ENCODE measurements at regions not wholly inside any gene's neighbourhood (a gene's known extent, or its start where the extent isn't known, plus 50 kb on each side); places are given as distances from the start of the nearest gene placed in this dataset.

DNA sequence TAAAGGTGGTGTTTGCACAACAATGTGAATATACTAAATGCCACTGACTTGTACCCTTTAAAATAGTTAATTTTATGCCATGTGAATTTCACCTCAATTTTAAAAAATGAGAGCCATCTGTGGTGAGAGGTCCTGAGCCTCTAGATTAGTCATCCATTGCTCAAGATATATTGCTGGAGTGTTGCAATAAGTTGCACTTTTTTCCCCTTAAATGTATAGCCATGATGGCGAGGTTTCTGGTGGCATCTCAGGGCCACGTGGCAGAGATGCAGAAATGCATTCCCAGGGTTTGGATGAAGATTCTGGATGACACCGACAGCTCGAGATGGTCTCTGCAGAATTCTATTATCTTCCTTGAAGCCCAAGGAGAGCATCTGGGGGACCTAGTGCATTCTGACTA is 153.7 kb downstream of the AACS start:
- Histone ChIP-seq H3K27ac (ENCODE audit: low read depth in 1 of 2, low read length in 1 of 2) (no peak overlapping the region), H3K9me3 (ENCODE audit: control insufficient read depth in 2 of 2, insufficient read depth in 1 of 2, low read length in 1 of 2) (no peaks in the 10 kb centered on the region), H3K27me3 (ENCODE audit: control insufficient read depth in 2 of 2, insufficient read depth in 1 of 2, low read length in 1 of 2) (peaks cover 2 to 4% of the 10 kb centered on the region in 2 donors), H3K4me3 (ENCODE audit: low read length in 2 of 2) (no peak overlapping the region), H3K4me1 (ENCODE audit: control insufficient read depth in 2 of 2, insufficient read depth in 2 of 2, low read length in 2 of 2) (no peaks in the 10 kb centered on the region), H3K36me3 (ENCODE audit: control insufficient read depth in 2 of 2, insufficient read depth in 2 of 2, low read length in 1 of 2) (no peaks in the 10 kb centered on the region)
- WGBS: 84% methylated on average over 4 of the region's 4 CpGs
- no peak for DNase-seq (ENCODE audit: low read depth in 6 of 9, low spot score in 9 of 9)

DNA sequence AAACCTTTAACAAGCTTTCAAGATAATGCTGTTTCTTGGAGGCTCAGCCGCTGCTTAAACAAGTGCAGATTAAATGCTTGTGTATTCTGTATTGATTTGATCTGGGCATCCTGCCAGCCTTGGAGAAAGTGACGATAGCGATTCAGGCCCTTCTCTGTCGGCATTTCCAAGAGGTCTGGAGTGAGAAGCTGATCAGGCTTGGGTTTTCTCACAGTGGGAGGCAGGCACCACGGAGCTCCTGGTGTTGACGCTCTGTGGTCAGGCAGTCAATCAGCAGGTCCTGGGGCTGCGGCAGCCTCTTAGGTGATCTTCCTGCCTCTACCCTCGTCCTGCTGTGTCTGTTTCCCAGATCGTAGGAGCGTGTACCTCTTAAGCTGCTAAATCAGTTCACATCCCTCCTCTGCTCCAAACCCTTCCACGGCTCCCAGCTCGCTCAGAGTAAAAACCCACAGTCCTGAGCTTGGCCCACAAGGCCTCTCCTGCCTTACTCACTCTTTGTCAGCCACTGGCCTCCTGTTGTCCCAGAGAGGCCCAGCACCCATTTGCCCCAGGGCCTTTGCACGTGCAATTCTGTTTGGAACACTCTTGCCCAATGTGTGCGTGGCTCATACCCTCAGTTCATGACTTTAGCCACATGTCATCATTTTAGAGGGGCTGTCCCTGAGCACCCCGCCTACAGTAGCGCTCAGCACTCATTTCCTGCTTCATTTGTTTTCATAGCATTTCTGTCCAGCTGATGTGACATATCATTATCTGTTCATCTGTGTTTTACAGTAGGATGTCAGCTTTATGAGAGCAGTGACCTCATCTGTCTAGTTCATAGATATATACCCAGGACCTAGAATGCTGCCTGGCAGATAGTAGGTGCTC is 155.4 kb downstream of the AACS start:
- Histone ChIP-seq H3K36me3 (ENCODE audit: control insufficient read depth in 2 of 2, insufficient read depth in 2 of 2, low read length in 1 of 2) (no peaks in the 10 kb centered on the region), H3K9me3 (ENCODE audit: control insufficient read depth in 2 of 2, insufficient read depth in 1 of 2, low read length in 1 of 2) (no peaks in the 10 kb centered on the region), H3K27ac (ENCODE audit: low read depth in 1 of 2, low read length in 1 of 2) (no peak overlapping the region), H3K27me3 (ENCODE audit: control insufficient read depth in 2 of 2, insufficient read depth in 1 of 2, low read length in 1 of 2) (peaks cover 2 to 4% of the 10 kb centered on the region in 2 donors), H3K4me1 (ENCODE audit: control insufficient read depth in 2 of 2, insufficient read depth in 2 of 2, low read length in 2 of 2) (no peaks in the 10 kb centered on the region), H3K4me3 (ENCODE audit: low read length in 2 of 2) (no peak overlapping the region)
- DNase-seq (ENCODE audit: low read depth in 6 of 9, low spot score in 9 of 9): no peak
- 87% methylated on average over 16 of the region's 16 CpGs for WGBS

DNA sequence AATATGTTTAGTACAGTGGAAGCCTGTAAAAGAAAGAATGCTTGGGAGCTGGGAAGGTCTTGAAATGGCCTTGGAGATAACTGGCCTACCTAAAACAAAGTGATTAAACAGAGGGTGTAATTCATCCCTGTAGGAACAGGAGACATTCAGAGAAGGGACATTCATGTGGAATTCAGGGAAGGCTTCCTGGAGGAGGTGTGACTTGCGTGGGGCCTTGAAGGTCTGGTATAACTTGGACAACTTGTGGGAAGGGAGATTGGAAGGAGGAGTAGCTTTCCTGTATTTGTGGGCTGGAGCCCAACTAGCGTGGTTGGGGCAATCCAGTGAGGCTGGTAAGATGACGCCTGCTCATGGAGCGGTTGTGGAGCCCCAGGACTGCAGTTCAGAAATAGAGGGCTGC is 156.4 kb downstream of the AACS start:
- no peaks in the 10 kb centered on the region for H3K36me3 ChIP-seq (ENCODE audit: control insufficient read depth in 2 of 2, insufficient read depth in 2 of 2, low read length in 1 of 2)
- H3K9me3 ChIP-seq (ENCODE audit: control insufficient read depth in 2 of 2, insufficient read depth in 1 of 2, low read length in 1 of 2): no peaks in the 10 kb centered on the region
- no peaks in the 10 kb centered on the region for H3K4me1 ChIP-seq (ENCODE audit: control insufficient read depth in 2 of 2, insufficient read depth in 2 of 2, low read length in 2 of 2)
- H3K4me3 ChIP-seq (ENCODE audit: low read length in 2 of 2): no peak overlapping the region
- 92% methylated on average over 4 of the region's 4 CpGs for WGBS
- no peak for DNase-seq (ENCODE audit: low read depth in 6 of 9, low spot score in 9 of 9)
- peaks cover 2 to 4% of the 10 kb centered on the region in 2 donors for H3K27me3 ChIP-seq (ENCODE audit: control insufficient read depth in 2 of 2, insufficient read depth in 1 of 2, low read length in 1 of 2)
- H3K27ac ChIP-seq (ENCODE audit: low read depth in 1 of 2, low read length in 1 of 2): no peak overlapping the region

DNA sequence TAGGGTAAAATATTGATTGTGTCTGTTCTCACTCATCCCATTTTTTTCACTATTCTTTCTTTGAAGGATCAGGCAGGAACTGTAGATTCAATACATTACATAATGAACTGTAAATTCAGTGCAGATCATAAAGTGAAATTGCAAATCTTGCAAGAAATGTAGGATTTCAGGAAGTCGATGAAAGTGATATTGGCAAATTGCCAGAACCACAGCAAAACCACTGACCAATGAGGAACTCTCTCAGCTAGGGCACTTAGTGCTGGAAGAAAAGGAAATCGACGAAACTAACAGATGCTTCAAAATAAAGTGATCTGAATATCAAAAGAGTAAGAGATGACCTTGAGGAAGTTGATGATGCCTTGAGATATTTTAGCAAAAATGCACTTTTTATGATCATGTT is 157.6 kb downstream of the AACS start:
- H3K27ac ChIP-seq (ENCODE audit: low read depth in 1 of 2, low read length in 1 of 2): no peak overlapping the region
- no peak overlapping the region for H3K4me3 ChIP-seq (ENCODE audit: low read length in 2 of 2)
- no peaks in the 10 kb centered on the region for H3K36me3 ChIP-seq (ENCODE audit: control insufficient read depth in 2 of 2, insufficient read depth in 2 of 2, low read length in 1 of 2)
- H3K27me3 ChIP-seq (ENCODE audit: control insufficient read depth in 2 of 2, insufficient read depth in 1 of 2, low read length in 1 of 2): peaks cover 2 to 4% of the 10 kb centered on the region in 2 donors
- no peaks in the 10 kb centered on the region for H3K9me3 ChIP-seq (ENCODE audit: control insufficient read depth in 2 of 2, insufficient read depth in 1 of 2, low read length in 1 of 2)
- no peaks in the 10 kb centered on the region for H3K4me1 ChIP-seq (ENCODE audit: control insufficient read depth in 2 of 2, insufficient read depth in 2 of 2, low read length in 2 of 2)
- DNase-seq (ENCODE audit: low read depth in 6 of 9, low spot score in 9 of 9): no peak
- 6% methylated on average over 3 of the region's 3 CpGs for WGBS

DNA sequence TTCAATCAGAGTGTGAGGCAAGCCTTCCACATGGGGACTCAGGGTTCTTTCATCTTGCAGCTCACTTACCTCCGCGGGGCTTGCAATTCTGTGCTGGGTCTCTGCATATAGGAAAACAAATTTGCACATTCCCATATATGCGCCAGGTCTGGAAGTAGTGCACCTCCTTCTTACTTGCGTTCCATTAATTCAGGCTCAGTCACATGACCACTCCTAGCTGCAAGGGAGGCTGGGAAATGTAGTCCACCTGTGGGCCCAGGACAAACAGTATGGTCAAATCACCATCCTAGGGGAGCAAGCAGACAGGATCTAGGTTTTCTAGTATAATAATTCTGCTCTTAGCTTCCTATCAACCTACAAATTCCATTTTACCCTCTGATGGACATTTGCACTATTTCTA is 160.4 kb downstream of the AACS start:
- 98% methylated on average over 4 of the region's 4 CpGs for WGBS
- Histone ChIP-seq H3K27ac (ENCODE audit: low read depth in 1 of 2, low read length in 1 of 2) (no peak overlapping the region), H3K4me3 (ENCODE audit: low read length in 2 of 2) (no peak overlapping the region), H3K27me3 (ENCODE audit: control insufficient read depth in 2 of 2, insufficient read depth in 1 of 2, low read length in 1 of 2) (no peaks in the 10 kb centered on the region), H3K36me3 (ENCODE audit: control insufficient read depth in 2 of 2, insufficient read depth in 2 of 2, low read length in 1 of 2) (no peaks in the 10 kb centered on the region), H3K4me1 (ENCODE audit: control insufficient read depth in 2 of 2, insufficient read depth in 2 of 2, low read length in 2 of 2) (no peaks in the 10 kb centered on the region), H3K9me3 (ENCODE audit: control insufficient read depth in 2 of 2, insufficient read depth in 1 of 2, low read length in 1 of 2) (no peaks in the 10 kb centered on the region)
- DNase-seq (ENCODE audit: low read depth in 6 of 9, low spot score in 9 of 9): no peak

DNA sequence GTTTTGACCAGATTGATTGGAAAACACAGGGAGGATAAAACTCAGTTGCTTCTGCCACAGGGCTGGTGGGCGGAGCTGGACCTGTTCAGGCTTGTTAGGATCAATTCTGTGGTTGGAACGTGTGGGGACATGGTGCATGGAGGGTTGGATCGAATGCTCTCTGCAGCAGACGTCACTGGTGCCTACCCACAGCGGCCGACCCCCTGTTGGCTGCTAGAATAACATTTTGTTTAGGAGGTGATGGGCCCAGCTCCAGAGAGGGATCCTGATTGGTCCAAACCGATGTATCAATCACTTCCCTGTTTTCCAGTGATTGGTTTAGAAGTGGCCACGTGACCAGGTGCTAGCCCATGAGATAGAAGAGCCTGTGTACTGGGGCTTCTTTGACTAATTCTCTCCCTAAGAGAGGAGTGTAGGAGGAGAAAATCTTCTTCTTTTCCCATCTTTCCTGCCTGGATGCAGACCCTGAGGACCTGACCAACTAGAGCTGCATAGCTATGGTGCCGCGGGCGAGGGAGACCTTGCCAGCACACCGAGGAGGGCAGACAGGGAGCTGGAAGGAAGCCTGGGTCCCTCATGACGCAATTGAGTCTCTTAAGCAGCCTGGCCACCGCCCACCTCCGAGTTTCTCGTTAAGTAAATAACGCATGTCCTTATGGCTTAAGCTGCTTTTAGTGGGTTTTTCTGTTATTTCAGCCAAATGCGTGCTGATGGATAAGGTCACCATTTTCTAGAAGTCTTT is 163.5 kb downstream of the AACS start:
- DNase-seq (ENCODE audit: low read depth in 6 of 9, low spot score in 9 of 9): no peak
- no peak overlapping the region for H3K27ac ChIP-seq (ENCODE audit: low read depth in 1 of 2, low read length in 1 of 2)
- WGBS: 83% methylated on average over 18 of the region's 18 CpGs
- H3K27me3 ChIP-seq (ENCODE audit: control insufficient read depth in 2 of 2, insufficient read depth in 1 of 2, low read length in 1 of 2): no peaks in the 10 kb centered on the region
- H3K4me3 ChIP-seq (ENCODE audit: low read length in 2 of 2): no peak overlapping the region
- H3K9me3 ChIP-seq (ENCODE audit: control insufficient read depth in 2 of 2, insufficient read depth in 1 of 2, low read length in 1 of 2): no peaks in the 10 kb centered on the region
- no peaks in the 10 kb centered on the region for H3K4me1 ChIP-seq (ENCODE audit: control insufficient read depth in 2 of 2, insufficient read depth in 2 of 2, low read length in 2 of 2)
- H3K36me3 ChIP-seq (ENCODE audit: control insufficient read depth in 2 of 2, insufficient read depth in 2 of 2, low read length in 1 of 2): no peaks in the 10 kb centered on the region

DNA sequence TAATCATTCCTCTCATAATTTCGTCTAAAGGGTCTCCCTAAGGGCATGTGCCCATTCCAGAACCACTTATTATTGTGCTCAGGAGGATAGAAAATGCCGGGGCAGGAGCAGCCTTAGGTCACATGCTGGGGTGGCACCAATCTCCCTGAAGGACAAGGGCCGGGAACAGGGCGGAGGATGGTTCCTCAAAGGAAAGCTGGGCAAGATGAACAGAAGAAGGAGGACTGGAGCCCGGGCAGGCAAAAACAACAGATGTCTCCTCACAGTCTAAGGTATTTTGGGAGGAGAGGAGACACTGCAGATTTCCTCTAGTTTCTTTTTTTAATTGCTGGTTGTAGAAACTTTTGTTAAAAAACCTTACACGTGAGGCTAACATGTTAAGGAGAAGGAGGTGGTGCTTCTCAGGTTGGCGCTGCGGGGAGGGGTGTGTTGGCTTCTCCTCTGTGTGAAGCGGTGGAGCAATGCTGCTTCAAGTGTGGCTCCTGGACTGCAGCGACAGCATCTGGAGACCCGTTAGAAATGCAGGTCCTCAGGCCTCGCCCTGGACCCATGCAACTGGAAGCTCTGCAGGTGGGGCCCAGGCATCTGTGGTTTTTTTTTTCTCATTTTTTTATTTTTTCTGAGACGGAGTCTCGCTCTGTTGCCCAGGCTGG is 164.8 kb downstream of the AACS start:
- Histone ChIP-seq H3K27ac (ENCODE audit: low read depth in 1 of 2, low read length in 1 of 2) (no peak overlapping the region), H3K4me3 (ENCODE audit: low read length in 2 of 2) (no peak overlapping the region), H3K9me3 (ENCODE audit: control insufficient read depth in 2 of 2, insufficient read depth in 1 of 2, low read length in 1 of 2) (no peaks in the 10 kb centered on the region), H3K4me1 (ENCODE audit: control insufficient read depth in 2 of 2, insufficient read depth in 2 of 2, low read length in 2 of 2) (no peaks in the 10 kb centered on the region), H3K36me3 (ENCODE audit: control insufficient read depth in 2 of 2, insufficient read depth in 2 of 2, low read length in 1 of 2) (no peaks in the 10 kb centered on the region), H3K27me3 (ENCODE audit: control insufficient read depth in 2 of 2, insufficient read depth in 1 of 2, low read length in 1 of 2) (no peaks in the 10 kb centered on the region)
- DNase-seq (ENCODE audit: low read depth in 6 of 9, low spot score in 9 of 9): no peak
- WGBS: 93% methylated on average over 14 of the region's 14 CpGs

DNA sequence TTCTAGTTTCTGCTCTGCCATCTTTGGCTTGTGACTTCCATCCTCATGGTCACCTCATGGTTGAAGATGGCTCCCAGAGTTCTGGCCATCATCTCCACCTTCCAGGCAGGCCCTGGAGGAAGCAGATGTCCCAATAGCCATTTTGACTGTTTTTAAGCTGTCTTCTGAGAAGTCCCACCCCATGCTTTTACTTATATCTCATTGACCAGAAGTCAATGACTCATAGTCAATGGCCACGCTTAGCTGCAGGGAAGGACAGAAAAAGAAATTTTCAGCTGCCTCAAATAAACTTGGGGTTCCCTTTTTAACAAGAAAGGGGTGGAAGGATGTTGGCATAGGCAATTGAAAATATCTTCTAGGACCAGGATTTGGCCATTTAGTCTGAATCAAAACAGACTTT is 168.1 kb downstream of the AACS start:
- no peak overlapping the region for H3K4me3 ChIP-seq (ENCODE audit: low read length in 2 of 2)
- peaks cover 0 to 3% of the 10 kb centered on the region in 2 donors for H3K9me3 ChIP-seq (ENCODE audit: control insufficient read depth in 2 of 2, insufficient read depth in 1 of 2, low read length in 1 of 2)
- H3K36me3 ChIP-seq (ENCODE audit: control insufficient read depth in 2 of 2, insufficient read depth in 2 of 2, low read length in 1 of 2): no peaks in the 10 kb centered on the region
- 92% methylated on average over 1 of the region's 1 CpG for WGBS
- no peaks in the 10 kb centered on the region for H3K27me3 ChIP-seq (ENCODE audit: control insufficient read depth in 2 of 2, insufficient read depth in 1 of 2, low read length in 1 of 2)
- no peaks in the 10 kb centered on the region for H3K4me1 ChIP-seq (ENCODE audit: control insufficient read depth in 2 of 2, insufficient read depth in 2 of 2, low read length in 2 of 2)
- DNase-seq (ENCODE audit: low read depth in 6 of 9, low spot score in 9 of 9): no peak
- H3K27ac ChIP-seq (ENCODE audit: low read depth in 1 of 2, low read length in 1 of 2): no peak overlapping the region

DNA sequence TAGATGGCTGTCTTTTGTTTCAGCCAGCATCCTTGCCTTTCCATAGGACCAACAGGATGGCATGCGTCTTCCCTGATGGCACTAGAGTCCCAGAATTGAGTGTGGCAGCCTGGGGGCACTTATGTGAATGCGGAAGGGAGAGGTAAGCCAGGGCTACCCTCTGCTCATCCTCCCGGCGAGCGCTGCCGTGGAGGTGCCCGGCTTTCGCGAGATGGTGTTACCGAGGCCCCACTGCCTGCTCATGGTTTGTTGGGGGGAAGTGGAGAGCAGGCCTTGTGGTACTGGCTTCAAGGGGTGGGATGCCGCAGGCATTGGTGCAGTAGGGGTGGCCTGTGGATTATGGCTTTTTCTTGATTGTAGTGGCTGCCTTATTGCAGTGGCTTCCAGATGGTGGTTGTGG is 174.3 kb downstream of the AACS start:
- Histone ChIP-seq H3K36me3 (ENCODE audit: control insufficient read depth in 2 of 2, insufficient read depth in 2 of 2, low read length in 1 of 2) (no peaks in the 10 kb centered on the region), H3K27ac (ENCODE audit: low read depth in 1 of 2, low read length in 1 of 2) (no peak overlapping the region), H3K4me1 (ENCODE audit: control insufficient read depth in 2 of 2, insufficient read depth in 2 of 2, low read length in 2 of 2) (no peaks in the 10 kb centered on the region), H3K9me3 (ENCODE audit: control insufficient read depth in 2 of 2, insufficient read depth in 1 of 2, low read length in 1 of 2) (peaks cover 0 to 3% of the 10 kb centered on the region in 2 donors), H3K4me3 (ENCODE audit: low read length in 2 of 2) (no peak overlapping the region), H3K27me3 (ENCODE audit: control insufficient read depth in 2 of 2, insufficient read depth in 1 of 2, low read length in 1 of 2) (no peaks in the 10 kb centered on the region)
- 96% methylated on average over 11 of the region's 11 CpGs for WGBS
- no peak for DNase-seq (ENCODE audit: low read depth in 6 of 9, low spot score in 9 of 9)
